Colonic mucosa (tissue), 4 donors: ENCODE measurements at regions not wholly inside any gene's neighbourhood (a gene's known extent, or its start where the extent isn't known, plus 50 kb on each side); places are given as distances from the start of the nearest gene placed in this dataset.

Experiments
- DNase-seq: peaks from one replicate; pipeline ENCODE4 v3.0.0-alpha.2; 2020
- H3K27ac ChIP-seq: fragments of 200-600 bp; one replicate; pipeline ENCODE4 v1.8.0; 2021
- H3K27me3 ChIP-seq: fragments of 200-600 bp; one replicate; pipeline ENCODE4 v1.8.0; 2021
- H3K36me3 ChIP-seq: fragments of 200-600 bp; one replicate; pipeline ENCODE4 v1.8.0; 2021
- H3K4me1 ChIP-seq: fragments of 200-600 bp; one replicate; pipeline ENCODE4 v1.8.0; 2021; ENCODE audit warnings: mild to moderate bottlenecking
- H3K4me3 ChIP-seq: fragments of 200-600 bp; one replicate; pipeline ENCODE4 v1.8.0; 2021
- H3K9ac ChIP-seq, 2 donors: one replicate each; pipeline ENCODE4 v1.7.0; 2013; ENCODE audit warnings: control low read depth in 2 of 2, low read depth in 2 of 2, low read length in 2 of 2
- H3K9me3 ChIP-seq: fragments of 200-600 bp; one replicate; pipeline ENCODE4 v1.8.0; 2021
- intact Hi-C: fragments of 100-400 bp; cut with DNase I; formaldehyde crosslinking; loops from one replicate; pipeline ENCODE4 v1.14.1; 2022
- TF ChIP-seq, protein P1 (sequence below): fragments of 200-600 bp; IDR thresholded peaks from one replicate; pipeline ENCODE4 v1.8.0; 2022; ENCODE audit warnings: antibody characterized with exemption, mild to moderate bottlenecking
- donor health status: healthy.
- donor health status: DM: no; HTN: no; CAD: no.
- donor health status: DM: no; HTN: no; CAD: no.

DNA sequence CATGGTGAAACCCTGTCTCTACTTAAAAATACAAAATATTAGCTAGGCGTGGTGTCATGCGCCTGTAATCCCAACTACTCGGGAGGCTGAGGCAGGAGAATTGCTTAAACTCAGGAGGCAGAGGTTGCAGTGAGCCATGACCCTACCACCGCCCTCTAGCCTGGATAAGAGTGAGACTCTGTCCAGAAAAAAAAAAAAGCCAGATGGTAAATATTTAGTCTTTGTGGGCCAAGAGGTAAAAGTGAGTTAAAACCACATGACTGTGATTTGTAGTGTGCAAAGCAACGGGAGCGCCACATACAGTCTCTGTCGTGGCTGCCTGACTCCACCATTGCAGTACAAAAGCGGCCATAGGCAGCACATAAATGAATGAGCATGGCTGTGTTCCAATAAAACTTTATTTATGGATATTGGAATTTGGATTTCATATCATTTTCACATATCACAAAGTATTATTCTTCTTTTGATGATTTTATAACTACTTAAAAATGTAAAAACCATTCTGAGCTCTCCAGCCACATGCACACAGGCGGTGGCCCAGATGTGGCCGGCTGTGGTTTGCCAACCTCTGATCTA, 51.8 kb upstream of the CASZ1 start:
- H3K9ac ChIP-seq, result no peak overlapping the region
- no peaks in the 10 kb centered on the region for H3K27me3 ChIP-seq
- no peak overlapping the region for H3K27ac ChIP-seq
- H3K4me3 ChIP-seq, result no peak overlapping the region
- H3K4me1 ChIP-seq, result no peaks in the 10 kb centered on the region
- intact Hi-C loops, result no loop called here
- H3K9me3 ChIP-seq, result no peaks in the 10 kb centered on the region
- no peaks in the 10 kb centered on the region for H3K36me3 ChIP-seq
- TF ChIP-seq, protein P1, sequence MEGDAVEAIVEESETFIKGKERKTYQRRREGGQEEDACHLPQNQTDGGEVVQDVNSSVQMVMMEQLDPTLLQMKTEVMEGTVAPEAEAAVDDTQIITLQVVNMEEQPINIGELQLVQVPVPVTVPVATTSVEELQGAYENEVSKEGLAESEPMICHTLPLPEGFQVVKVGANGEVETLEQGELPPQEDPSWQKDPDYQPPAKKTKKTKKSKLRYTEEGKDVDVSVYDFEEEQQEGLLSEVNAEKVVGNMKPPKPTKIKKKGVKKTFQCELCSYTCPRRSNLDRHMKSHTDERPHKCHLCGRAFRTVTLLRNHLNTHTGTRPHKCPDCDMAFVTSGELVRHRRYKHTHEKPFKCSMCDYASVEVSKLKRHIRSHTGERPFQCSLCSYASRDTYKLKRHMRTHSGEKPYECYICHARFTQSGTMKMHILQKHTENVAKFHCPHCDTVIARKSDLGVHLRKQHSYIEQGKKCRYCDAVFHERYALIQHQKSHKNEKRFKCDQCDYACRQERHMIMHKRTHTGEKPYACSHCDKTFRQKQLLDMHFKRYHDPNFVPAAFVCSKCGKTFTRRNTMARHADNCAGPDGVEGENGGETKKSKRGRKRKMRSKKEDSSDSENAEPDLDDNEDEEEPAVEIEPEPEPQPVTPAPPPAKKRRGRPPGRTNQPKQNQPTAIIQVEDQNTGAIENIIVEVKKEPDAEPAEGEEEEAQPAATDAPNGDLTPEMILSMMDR, result no peak
- DNase-seq, result no peak

DNA sequence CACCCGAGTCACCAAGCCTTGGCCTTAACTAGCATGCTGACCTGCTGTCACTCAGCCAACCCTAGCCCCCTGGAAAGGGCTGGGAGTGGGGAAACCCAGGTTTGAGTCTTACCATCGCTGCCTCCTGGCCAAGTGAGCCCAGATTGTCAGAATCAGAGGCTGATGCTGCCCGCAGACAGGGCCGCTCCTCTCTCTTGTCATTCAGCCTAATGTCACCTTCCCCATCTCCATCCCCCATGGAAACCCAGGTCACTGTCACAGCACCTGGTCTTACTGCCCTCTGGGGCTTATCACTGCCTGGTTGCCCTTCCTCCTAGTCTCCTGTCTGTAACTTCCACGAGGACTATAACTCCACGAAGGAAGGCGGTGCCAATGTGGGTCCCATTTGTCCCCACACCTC, 53.6 kb upstream of the CASZ1 start:
- intact Hi-C loops, result no loop called here
- no peak for DNase-seq
- TF ChIP-seq, protein P1, result no peak
- Histone ChIP-seq H3K9ac (no peak overlapping the region), H3K27ac (no peak overlapping the region), H3K36me3 (no peaks in the 10 kb centered on the region), H3K27me3 (no peaks in the 10 kb centered on the region), H3K4me1 (no peaks in the 10 kb centered on the region), H3K9me3 (no peaks in the 10 kb centered on the region), H3K4me3 (no peak overlapping the region)

DNA sequence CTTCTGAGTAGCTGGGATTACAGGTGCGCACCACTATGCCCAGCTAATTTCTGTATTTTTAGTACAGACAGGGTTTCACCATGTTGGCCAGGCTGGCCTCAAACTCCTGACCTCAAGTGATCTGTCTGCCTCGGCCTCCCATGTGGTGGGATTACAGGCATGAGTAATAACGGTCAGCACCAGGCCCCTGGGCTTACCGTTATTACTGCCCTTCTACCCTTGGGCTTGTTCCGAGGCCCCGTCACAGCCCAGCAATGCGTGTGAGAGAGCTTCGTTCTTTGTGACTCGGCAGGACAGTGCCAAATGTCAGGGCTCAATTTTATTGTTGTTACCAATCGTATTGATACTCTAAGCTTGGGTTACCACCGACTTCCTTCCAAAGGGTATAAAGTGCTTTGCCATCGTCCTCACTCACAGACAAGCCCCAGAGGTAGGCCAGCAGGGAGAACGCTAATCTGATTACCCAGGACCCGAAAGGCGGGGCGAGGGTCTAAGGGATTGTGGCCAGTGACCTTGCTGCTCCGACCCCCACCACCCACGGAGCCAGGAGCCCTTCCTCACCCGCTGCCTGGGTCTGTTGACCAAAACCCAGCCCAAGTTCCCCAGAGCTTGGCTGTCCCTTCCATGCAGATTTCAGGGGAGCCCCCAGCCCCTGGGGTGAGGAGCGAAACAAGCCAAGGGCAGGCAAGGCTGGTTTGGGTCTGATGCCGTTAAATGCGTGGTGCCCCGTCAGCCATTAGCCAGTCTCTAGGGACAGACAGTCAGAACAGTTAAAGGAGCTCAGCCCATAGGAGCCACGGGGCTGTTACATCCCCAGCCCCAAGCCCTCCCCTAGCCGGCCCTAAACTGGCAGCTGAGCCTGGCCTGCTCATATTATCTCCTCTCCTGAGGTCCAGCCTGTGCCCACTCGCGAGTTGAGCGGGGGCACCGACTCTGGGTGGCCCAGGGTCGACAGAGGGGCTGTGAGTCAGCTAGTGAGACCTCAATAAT, 54.9 kb upstream of the CASZ1 start:
- Histone ChIP-seq H3K9ac (no peak overlapping the region), H3K27ac (no peak overlapping the region), H3K4me1 (no peaks in the 10 kb centered on the region), H3K27me3 (no peaks in the 10 kb centered on the region), H3K36me3 (no peaks in the 10 kb centered on the region), H3K4me3 (no peak overlapping the region), H3K9me3 (no peaks in the 10 kb centered on the region)
- intact Hi-C loops, result no loop called here
- no peak for DNase-seq
- TF ChIP-seq, protein P1, result no peak

DNA sequence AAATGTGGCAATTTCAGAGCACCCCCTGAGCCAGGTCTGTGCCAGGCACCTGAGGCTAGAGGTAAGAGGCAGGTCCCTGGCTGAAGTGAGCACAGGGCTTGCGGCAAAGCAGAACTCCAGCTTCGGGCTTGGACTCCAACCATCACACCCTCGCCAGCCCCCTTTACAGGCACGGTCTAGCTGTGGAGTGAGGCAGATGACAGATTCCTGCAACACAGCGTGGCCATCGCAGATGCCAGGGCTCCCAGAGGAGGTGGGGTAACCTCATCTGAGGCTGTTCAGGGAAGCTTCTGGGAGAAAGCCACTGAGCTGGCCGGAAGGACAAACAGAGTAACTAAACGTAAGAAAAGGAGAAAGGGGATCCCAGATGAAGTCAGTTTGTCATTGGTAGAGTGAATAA, 55.6 kb upstream of the CASZ1 start:
- Histone ChIP-seq H3K4me1 (no peaks in the 10 kb centered on the region), H3K27me3 (no peaks in the 10 kb centered on the region), H3K9ac (no peak overlapping the region), H3K36me3 (no peaks in the 10 kb centered on the region), H3K9me3 (no peaks in the 10 kb centered on the region), H3K4me3 (no peak overlapping the region), H3K27ac (no peak overlapping the region)
- TF ChIP-seq, protein P1, result no peak
- intact Hi-C loops, result no loop called here
- DNase-seq, result no peak

DNA sequence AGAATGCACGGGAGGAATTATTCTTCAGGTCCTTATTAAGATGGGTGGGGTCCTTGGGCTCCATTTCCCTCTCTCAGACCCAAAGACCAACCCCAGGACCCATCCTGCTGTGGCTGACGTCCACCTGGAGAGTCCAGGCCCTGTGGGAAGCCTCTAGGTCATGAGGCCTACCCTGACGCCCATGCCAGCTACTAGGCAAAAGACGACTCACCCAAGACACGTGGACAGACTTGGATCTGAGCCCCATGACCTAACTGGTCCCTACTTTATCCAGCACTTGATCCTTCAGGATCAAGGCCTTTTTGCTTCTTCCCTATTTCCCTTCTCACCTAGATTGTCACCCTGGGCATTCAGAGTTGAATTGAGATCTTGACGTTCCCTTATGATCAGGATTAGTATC, 56.0 kb upstream of the CASZ1 start:
- TF ChIP-seq, protein P1, result no peak
- H3K27ac ChIP-seq, result no peak overlapping the region
- H3K4me3 ChIP-seq, result no peak overlapping the region
- no peaks in the 10 kb centered on the region for H3K4me1 ChIP-seq
- DNase-seq, result no peak
- no peaks in the 10 kb centered on the region for H3K36me3 ChIP-seq
- no peaks in the 10 kb centered on the region for H3K9me3 ChIP-seq
- H3K9ac ChIP-seq, result no peak overlapping the region
- no peaks in the 10 kb centered on the region for H3K27me3 ChIP-seq
- intact Hi-C loops, result no loop called here
